H1 (cell line): ENCODE measurements at regions not wholly inside any gene's neighbourhood (a gene's known extent, or its start where the extent isn't known, plus 50 kb on each side); places are given as distances from the start of the nearest gene placed in this dataset.

Experiments
- BCL11A ChIP-seq, 2 experiments: IDR thresholded peaks; one replicate each; pipeline ENCODE4 v1.6.1; 2011; ENCODE audit warnings: low read depth in 2 of 2, low read length in 2 of 2, mild to moderate bottlenecking in 2 of 2
- CBX5 ChIP-seq: fragments of 300-800, 300-1000 bp; sonication (generic); IDR thresholded peaks from 2 replicates; pipeline ENCODE4 v1.7.1; 2016; ENCODE audit warnings: antibody characterized with exemption, low read length, low read depth
- EZH2 ChIP-seq: fragments of 200-600 bp; sonication (generic); IDR thresholded peaks from 2 replicates; pipeline ENCODE4 v1.7.1; 2012; ENCODE audit warnings: low read depth, mild to moderate bottlenecking, moderate library complexity, low read length, inconsistent platforms; ENCODE audit not compliant: severe bottlenecking
- KDM5A ChIP-seq: fragments of 200-600 bp; IDR thresholded peaks from 2 replicates; pipeline ENCODE4 v1.7.1; 2012; ENCODE audit warnings: mild to moderate bottlenecking, low read length, inconsistent platforms, mixed read lengths
- RFX5 ChIP-seq: IDR thresholded peaks from 2 replicates; pipeline ENCODE4 v1.6.1; 2011; ENCODE audit warnings: low read depth, low read length, improper control_type of control experiment, borderline replicate concordance
- SIRT6 ChIP-seq: IDR thresholded peaks from one replicate; pipeline ENCODE4 v1.7.1; 2012; ENCODE audit warnings: low read length, inconsistent platforms

GRCh38 chr7:50835156-50835555 is 52.5 kb upstream of the GRB10 start (continued):
- TF ChIP-seq EZH2 (no peak), SIRT6 (no peak), RFX5 (no peak), KDM5A (no peak), BCL11A (IDR thresholded peaks at IDR 0.05; ENCODE audit: low read depth in 2 of 2, low read length in 2 of 2) (no peak), CBX5 (no peak)
